GM19438 (cell line): ENCODE measurements at regions not wholly inside any gene's neighbourhood (a gene's known extent, or its start where the extent isn't known, plus 50 kb on each side); places are given as distances from the start of the nearest gene placed in this dataset.
"Not testable (repeated sequence)": the region's sequence is repeated elsewhere in the genome, so short reads cannot be mapped to it uniquely, and the experiment has no call there.

Source experiments
- ATAC-seq: cut with Tn5 transposase; IDR thresholded peaks from one replicate; pipeline ENCODE4 v1.9.1; 2021; ENCODE audit warnings: low read depth; ENCODE audit not compliant: unreplicated experiment

- ATAC-seq = no peak
Observed at GRCh38 chr15:62491642-62492041, 326.6 kb upstream of the C2CD4B start.

- no peak for ATAC-seq
Observed at GRCh38 chr15:62492900-62493299, 327.8 kb upstream of the C2CD4B start.

- no peak for ATAC-seq
Observed at GRCh38 chr15:62494197-62494596, 329.1 kb upstream of the C2CD4B start.

- no peak for ATAC-seq
Observed at GRCh38 chr15:62495670-62496614, 330.9 kb upstream of the C2CD4B start.

GRCh38 chr15:62497356-62497755 lies 332.3 kb upstream of the C2CD4B start:
- ATAC-seq = no peak

GRCh38 chr15:62498278-62498677 lies 333.2 kb upstream of the C2CD4B start:
- no peak for ATAC-seq

GRCh38 chr15:62498712-62499111 lies 333.6 kb upstream of the C2CD4B start:
- ATAC-seq = no peak

GRCh38 chr15:62500325-62500724 lies 335.2 kb upstream of the C2CD4B start:
- ATAC-seq = no peak

- ATAC-seq = no peak
Observed at GRCh38 chr15:62502451-62502850, 337.4 kb upstream of the C2CD4B start.

GRCh38 chr15:62503451-62503850 lies 338.4 kb upstream of the C2CD4B start:
- no peak for ATAC-seq

GRCh38 chr15:62505762-62506161 lies 340.7 kb upstream of the C2CD4B start:
- no peak for ATAC-seq

- no peak for ATAC-seq
Observed at GRCh38 chr15:62506217-62506805, 341.2 kb upstream of the C2CD4B start.

GRCh38 chr15:62509395-62509958 lies 344.4 kb upstream of the C2CD4B start:
- ATAC-seq = no peak

- no peak for ATAC-seq
Observed at GRCh38 chr15:62510791-62511190, 345.7 kb upstream of the C2CD4B start.

GRCh38 chr15:62512904-62513303 lies 347.8 kb upstream of the C2CD4B start:
- ATAC-seq = no peak

- ATAC-seq = no peak
Observed at GRCh38 chr15:62513893-62514292, 348.8 kb upstream of the C2CD4B start.

GRCh38 chr15:62515696-62516395 lies 350.8 kb upstream of the C2CD4B start:
- no peak for ATAC-seq

- ATAC-seq = no peak
Observed at GRCh38 chr15:62517541-62517940, 352.5 kb upstream of the C2CD4B start.

GRCh38 chr15:62518666-62519065 lies 353.6 kb upstream of the C2CD4B start:
- not testable (repeated sequence) for ATAC-seq

- ATAC-seq = no peak
Observed at GRCh38 chr15:62519900-62520299, 354.8 kb upstream of the C2CD4B start.

- ATAC-seq = no peak
Observed at GRCh38 chr15:62520887-62521286, 355.8 kb upstream of the C2CD4B start.
